Brain pericyte (primary cell): ENCODE measurements at regions not wholly inside any gene's neighbourhood (a gene's known extent, or its start where the extent isn't known, plus 50 kb on each side); places are given as distances from the start of the nearest gene placed in this dataset.
A peak's percentile ranks its signal among the peaks of the same experiment; 100 is the strongest.

Source experiments
- DNase-seq: peaks from one replicate; pipeline ENCODE4 v3.0.0-alpha.2; 2012; ENCODE audit warnings: low read depth, low spot score

DNA sequence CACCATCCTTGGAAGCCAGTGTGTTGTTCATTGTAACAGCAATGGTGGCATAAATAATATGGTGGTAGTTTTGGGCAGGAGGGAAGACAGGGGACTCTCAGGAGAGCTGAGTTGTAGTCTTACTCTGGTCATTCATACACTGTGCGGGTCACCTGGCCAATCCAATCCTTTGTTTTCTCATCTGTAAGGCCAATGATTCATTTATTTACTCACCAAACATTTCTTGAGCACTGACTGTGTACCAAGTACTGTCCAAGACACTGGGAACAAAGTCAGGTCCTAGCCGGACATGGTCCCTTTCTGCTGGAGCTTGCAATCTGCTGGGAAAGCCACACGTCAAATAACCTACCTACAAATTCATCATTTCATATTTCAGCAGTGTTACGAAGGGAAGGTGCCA lies 302.7 kb downstream of the CYP26B1 start:
- no peak for DNase-seq

DNA sequence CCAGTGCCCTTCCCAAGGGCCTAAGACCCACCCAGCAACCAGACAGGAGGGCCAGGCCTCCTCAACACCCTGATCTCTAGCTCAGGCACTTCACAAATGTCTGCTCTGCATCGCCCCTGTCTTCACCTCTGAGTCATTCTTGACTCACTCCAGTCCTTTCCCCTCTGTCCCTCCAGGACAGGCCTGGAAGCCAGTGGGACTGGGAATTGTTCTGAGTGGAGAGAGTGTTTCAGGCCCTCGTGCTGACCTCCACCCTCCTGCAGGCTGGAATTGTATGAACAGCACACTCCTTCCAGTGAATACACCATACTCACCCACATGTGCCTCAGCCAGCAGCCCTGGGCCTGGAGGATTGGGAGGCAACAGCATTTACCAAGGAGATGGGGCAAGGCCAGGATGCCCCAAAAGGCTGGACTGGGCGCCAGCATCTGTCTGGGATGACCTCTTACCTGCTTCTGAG lies 304.2 kb downstream of the CYP26B1 start:
- DNase-seq: no peak

DNA sequence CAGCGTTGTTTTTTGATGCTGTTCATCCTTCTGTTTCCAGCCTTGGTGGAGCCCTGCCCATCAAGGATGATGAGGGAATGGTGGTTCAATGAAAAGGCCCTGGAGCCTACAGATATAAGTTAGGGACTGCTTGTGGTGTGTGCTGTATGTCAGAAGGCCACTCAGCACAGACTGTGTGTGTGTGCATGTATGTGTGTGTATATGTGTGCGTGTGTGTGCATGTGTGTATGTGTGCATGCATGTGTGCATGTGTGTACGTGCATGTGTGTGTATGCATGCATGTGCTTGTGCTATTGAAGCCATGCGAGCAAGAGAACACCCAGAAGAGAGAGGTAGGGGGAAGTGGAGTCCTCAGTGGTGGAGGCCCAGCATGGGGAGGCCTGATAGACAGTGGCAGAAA lies 304.9 kb downstream of the CYP26B1 start:
- DNase-seq: no peak

DNA sequence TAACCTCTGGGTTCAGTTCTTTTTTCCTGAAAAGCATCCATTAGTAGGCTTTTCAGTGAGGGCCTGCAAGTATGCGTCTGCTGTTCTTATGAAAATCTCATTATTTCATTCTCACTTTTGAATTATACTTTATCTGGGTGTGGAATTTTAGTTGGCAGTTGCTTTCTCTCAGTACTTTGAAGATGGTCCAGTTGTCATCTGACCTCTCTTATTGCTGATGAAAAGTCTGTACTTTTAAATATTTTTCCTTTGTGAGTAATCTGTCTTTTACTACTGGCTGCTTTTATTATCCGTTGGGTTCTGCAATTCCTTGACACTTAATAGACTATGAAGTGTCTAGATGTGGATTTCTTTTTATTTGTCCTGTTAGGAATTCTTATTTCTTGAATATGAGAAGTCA lies 307.8 kb downstream of the CYP26B1 start:
- no peak for DNase-seq

DNA sequence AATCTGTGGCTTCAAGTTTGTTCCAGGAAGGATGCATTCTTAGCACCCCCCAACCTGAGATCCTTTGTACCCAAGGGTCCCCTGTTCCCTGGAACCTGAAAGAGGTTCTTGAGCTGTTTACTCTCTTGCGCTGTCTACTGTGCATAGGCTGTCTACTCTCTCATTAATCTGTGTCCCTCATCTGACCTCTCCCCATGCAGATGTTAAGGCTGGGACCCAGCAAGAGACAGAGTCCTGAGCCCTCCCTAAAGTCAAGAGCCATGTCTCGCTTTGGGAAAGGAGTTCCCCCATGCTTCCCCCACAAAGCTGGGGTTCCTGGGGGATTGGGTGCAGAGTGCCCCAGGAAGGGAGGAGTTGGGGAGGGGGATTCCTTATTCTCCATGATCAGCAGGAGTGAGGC lies 312.9 kb downstream of the CYP26B1 start:
- no peak for DNase-seq

DNA sequence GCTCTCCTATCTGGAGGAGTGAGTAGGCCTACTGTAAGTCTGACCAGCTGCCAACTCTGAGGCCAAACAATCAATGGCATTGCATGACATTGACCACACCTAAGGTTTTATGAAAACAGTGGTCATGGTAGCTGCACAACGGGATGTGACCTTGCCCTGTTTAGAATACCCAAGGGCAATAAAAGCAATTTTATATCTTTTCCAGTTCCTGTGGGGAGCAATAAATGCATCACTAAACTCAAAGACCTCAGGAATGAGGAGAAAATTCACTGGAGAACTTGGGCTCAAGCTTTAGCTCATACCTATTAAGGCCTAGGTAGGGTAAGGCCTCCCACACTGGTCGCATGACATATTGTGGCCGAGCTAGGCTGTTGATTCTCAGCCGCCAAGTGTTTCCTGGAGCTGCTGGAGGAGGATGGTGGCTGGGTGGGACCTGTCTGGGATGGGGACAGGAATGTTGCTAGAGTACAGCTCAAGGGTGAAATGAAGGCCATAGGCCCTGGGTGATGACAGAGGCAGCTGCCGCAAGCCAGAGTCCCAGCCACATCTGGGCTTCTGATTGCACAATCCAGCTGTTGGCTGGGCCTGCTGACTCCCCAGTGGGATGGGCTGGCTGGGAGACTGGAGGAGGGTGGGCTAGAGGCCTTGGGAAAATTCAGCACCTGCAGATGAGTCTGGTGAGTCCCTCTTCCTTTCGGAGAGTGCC lies 313.7 kb downstream of the CYP26B1 start:
- DNase-seq: no peak

DNA sequence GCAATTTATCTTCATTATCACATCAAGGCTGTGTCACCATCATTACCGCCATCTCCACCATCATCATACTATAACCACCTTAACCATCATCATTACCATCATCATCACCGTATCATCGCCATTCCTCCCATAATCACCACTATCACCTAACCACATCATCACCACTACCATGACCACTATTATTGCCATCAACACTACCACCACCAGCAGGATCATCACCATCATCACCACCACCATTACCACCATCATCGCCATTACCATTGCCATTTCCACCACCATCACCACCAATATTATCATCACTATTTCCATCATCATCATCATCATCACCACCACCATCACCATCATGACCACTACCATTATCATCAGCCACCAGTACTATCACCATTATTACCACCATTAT lies 314.4 kb downstream of the CYP26B1 start:
- no peak for DNase-seq

DNA sequence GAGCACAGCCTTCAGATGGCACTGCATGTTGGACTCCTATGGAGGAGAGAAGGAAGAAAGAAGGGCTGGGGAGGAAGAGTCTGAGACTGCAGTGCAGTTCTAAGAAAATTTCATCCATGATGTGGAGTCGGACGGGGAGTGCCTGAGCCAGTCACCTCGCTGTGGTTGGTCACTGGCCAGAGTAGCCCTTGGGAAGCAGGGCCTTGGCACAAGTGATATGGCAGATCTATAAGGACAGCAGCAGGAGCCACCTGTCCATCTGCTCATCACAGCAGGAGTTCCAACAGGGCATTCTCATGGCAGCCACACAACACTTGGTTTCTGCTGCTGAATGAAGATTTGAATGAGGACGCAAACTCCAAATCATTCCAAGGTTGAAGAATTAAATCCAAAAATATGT lies 314.8 kb downstream of the CYP26B1 start:
- no peak for DNase-seq

DNA sequence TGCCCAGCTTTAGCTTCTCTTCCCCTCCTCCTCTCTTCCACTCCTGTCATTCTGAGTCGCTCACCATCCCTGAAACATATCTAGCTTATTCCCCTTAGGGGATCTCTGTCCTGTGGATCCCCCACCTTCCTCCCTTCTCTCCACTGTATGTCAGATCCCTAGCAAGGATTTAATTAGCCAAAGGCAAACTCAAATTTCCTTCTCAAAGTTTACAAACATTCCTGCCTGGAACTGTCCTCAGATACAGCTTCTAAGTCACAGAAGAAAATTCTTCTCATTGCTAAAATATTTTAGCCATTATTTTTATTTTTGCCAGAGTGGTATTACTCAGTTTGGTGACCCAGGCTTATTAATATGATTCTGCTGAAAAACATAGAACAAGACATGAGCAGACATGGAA lies 315.3 kb downstream of the CYP26B1 start:
- DNase-seq: no peak

DNA sequence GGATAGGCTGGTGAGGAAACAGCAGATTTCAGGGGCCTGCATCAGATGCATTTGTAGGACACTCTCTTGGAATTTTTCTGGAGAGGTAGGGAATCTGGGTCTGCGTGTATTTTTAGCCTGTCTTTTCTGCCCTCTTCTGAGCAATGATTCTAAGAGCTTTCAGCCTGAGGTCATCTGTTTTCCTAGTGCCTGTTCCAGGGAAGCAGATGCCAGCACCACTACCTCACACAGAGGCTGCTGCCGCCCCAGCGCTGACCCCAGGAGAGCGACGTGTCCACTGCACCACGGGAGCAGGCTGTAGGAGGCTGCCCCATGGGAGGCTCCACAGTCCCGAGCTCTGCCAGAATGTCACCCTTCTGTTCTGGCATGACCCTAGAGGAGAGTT lies 316.5 kb downstream of the CYP26B1 start:
- peak; percentile 7 for DNase-seq

DNA sequence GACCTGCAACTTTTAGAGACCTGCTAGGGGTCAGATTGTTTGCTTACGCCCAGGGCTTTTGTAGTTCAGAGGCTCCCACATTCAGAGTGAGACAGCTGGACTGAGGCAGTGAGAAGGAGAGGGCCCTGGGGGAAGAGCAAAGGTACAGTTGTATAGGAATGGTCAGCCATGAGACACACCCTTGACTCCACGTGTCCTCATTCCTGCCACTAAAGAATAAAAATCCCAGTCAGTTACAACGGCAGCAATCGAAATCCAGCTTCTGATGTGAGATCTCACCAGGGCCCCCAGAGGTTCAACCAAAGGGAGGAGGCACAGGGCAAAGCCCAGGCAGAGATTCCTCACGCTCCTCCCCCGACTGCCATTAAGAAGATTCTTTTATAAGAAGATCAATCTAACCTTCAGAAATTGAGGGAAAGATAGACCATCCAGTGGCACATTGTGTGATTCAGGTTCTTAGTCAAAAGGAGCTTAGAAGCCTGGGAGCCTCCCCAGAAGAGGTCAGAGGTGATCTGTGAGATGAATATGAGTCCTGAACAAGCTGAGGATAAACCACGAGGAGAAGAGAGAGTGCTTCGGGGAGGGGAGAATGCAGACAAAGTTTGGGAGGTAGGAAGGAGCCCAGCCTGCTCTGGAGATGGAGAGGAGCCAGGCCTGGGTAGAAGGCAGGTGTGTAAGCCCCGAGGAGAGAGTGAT lies 317.0 kb downstream of the CYP26B1 start:
- DNase-seq: no peak

DNA sequence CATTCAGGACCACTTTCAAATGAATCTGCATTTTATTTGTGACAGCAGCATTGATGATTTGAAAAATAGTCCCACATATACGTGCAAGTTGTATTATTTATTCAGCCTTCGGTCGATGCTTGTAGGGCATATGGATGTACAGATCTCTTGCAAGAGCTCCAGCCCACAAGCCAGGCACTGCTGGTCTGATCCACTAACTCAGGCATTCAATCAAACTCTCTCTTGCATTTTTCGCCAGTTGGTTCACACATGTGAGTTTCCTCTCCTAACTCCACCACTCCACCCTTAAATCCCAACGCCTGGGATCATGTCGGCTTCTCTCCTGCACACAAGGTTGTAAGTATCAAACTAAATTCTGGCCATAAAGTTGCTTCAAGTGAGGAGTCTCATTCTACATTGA lies 318.7 kb downstream of the CYP26B1 start:
- no peak for DNase-seq

DNA sequence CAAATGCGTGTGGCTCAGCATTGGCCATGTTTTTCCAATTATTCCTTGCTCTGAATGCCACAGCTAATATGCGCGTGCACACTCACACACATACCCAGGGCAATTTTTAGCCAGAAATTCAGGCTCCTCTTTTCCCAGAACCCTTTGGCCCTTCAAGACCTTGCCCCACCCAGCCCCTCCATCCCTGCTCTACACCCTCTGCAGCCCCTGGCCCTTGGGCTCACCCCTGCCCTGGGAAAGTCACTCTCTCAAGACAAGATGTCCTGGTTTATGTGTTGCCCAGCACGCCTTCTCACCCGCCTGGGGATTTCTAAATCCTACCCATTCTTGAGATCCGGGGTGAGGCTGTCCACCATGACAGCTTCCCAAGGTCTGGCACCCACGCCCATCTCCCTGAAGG lies 319.7 kb downstream of the CYP26B1 start:
- no peak for DNase-seq

DNA sequence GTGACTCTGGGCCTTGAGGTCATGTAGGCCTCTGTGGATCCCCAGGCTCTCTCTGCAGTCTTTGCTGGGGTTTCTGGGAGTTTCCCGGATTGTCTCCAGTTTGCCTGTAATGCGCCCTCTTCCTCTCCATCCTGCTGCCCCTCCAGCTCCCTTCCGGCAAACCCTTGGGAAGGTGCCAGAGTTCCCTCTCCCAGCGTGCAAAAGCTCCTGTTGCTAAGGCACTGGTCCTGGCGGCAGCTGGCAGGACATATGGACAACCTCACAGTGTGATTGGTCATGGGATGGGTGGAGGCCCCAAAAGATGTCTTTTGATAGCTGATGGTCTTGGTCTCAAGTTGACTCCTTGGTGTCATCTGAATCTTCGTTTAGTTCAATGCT lies 320.1 kb downstream of the CYP26B1 start:
- no peak for DNase-seq

DNA sequence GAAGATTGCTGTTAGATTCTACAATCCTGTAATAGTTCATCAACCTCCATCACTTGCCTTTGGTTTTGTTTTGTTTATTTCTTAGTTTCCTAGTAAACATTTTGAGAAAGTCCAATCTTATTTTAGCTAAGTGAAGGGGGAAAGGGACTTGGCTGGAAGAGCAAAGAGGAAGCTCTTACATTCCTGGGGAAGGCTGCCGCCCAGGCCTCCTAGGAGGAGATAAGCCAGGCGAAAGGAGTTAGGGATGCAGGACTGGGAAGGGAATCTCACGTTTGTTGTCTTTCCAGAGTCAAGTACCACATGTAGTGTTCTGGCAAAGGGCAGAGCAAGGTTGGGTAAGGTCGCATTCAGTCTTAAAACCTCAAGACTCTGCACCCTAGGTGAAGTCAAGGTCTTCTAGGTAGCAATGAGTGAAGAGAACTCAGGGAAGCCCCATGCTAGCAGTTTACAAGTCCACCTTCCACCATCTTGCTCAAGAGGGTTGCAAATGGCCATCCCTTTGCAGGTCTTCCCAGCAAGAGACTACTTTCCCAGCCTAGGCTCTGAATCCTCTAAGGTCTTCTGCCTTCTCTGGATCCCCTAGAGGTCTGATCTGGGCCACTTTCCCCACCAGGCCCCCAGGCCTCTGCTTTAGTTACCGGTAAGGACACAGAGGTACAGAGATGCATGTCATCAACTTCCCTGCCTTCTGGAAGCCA lies 320.7 kb downstream of the CYP26B1 start:
- no peak for DNase-seq

DNA sequence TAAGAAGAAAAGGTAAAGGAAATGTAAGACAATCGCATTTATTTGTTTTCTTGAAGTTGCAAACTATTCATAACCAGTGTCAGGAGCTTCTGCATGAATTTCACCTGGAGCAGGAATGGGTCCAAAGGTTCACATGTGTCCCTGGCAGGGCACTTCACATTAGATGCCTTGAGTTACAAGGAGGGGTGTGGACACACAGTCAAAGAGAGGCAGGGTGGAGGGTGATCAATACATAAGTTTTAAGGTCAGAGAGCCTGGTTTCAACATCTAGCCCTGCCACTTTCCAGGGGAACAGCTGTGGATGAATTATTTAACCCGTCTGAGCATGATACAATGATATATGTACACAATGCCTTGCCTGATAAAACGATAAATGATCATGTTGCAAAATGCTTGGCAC lies 321.4 kb downstream of the CYP26B1 start:
- no peak for DNase-seq

DNA sequence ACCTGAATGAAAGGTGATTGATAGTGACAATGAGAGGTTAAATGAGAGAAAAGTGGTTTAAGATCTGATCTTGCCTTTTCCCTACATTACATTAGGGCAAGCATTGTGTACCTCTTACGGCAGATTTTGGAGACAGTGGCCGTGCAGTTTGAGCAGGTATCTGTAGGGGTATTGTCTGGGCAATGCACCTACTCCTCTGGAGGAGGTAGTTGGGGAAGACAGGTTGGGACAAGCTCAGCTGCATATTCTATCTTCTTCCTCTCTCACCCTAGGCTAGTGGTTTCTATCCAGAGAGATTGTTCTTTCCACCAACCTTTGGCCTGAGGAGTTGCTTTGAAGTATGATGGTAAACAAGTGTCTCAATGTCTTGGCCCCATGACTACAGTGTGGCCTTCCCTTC lies 323.2 kb downstream of the CYP26B1 start:
- DNase-seq: no peak

DNA sequence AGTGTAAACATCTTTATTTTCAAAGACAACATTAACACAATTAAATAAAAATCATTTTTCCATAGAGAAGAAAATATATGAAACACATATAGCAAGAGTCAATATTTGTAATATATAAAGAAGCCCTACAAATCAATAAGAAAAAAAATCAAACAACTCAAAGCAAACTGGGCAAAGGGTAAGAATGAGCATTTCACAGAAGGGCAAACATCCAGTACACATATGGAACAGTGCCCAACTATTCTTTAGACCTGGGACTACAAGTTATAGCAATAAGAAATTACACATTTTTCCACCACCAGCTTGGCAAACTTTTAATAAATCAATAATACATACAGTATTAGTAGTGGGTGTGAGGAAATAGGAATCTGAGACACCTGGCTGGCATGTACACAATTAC lies 324.1 kb downstream of the CYP26B1 start:
- no peak for DNase-seq

DNA sequence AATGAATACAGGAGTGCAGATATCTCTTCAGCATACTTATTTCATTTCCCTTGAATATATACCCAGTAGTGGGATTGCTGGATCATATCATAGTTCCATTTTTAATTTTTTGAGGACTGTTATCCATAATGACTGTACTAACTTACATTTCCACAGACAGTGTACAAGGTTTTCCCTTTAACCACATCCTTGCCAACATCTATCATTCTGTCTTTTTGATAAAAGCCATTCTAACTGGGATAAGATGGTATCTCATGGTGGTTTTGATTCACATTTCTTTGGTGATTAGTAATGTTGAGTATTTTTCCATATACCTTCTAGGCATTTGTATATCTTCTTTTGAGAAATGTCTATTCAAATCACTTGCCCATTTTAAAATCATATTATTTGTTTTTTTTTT lies 325.2 kb downstream of the CYP26B1 start:
- no peak for DNase-seq

DNA sequence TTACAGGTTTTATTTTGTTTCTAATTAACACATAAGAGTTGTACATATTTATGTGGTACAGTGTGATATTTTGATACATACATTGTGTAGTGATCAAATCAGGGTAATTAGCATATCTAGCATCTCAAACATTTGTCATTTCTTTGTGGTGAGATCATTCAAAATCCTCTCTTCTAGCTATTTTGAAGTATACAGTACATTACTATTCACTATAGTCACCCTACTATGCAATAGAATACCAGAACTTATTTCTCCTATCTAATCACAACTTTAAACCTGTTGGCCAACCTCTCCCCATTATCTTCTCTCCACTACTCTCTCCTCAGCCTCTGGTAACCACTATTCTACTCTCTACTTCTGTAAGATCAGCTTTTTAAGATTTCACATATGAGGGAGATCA lies 325.8 kb downstream of the CYP26B1 start:
- no peak for DNase-seq

DNA sequence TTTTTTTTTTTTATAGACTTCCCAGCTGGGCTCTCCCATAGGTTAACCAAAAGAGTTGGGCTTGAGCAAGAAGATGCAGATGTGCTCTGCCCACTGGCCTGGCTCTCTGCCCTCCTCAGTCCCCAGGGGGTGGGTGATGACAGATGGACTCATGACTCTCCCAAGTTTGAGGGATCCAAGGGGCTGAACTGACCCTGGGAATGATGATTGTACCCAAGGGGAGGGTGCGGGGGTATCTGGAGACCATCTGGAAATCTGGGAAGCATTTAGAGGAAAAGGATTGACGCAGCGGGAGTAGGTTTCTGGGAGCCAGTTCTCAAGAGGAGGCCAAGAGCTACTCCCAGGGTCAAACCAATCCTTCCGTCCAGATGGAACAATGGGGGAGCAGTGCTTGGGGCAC lies 330.8 kb downstream of the CYP26B1 start:
- no peak for DNase-seq

DNA sequence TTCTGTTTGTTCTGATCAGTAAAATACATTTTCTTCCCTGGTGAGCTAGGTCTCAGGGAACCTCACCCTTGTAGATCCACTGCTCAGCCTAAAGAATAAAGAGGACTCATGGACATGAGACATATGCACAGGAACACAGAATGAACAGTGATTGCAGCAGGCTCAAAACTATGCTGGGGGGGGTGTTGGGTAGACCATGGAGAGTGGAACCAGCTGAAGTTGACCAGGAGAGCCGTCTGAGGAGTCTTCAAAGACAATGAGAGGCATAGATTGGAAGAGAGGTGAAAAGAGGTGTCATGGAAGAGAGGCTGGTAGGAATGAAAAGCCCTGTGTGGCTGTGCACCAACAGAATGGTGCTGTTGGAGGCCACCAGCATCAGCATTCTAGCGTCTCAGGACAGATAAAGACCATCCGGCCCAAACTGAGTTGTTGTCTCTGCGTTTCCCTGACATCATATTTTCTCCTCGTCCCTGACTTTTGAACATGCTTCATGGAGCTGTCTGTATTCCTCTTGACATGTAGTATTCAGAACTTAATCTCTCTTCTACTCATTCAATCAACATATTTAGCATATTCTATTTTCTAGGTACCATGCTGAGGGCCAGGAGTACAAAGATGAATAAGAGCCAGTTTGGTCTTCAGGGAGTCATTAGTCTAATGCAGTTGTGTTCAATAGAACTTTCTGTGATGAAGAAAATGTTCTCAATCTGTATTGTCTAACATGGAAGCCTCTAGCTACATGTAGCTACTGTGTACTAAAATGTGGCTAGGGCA lies 331.8 kb downstream of the CYP26B1 start:
- no peak for DNase-seq
